ENCODE measurements at regions not wholly inside any gene's neighbourhood (a gene's known extent, or its start where the extent isn't known, plus 50 kb on each side); places are given as distances from the start of the nearest gene placed in this dataset.

- Histone ChIP-seq H2BK20ac (ENCODE audit: low read depth, low read length, poor library complexity, severe bottlenecking) (no peak overlapping the region), H4K5ac (ENCODE audit: insufficient read length, low read depth, low read length) (no peak overlapping the region), H3K9ac (ENCODE audit: extremely low read depth, insufficient read length, low read length) (no peak overlapping the region), H3K14ac (ENCODE audit: insufficient read depth, low read length) (no peak overlapping the region), H4K8ac (replicated peaks; ENCODE audit: insufficient read length, low read depth, low read length) (no peak overlapping the region), H3K23me2 (ENCODE audit: insufficient read length, low read depth, low read length, poor library complexity, severe bottlenecking) (no peaks in the 10 kb centered on the region), H3K27ac (ENCODE audit: insufficient read length, low read depth, low read length) (no peak overlapping the region), H3K4ac (ENCODE audit: low read depth, low read length) (no peak overlapping the region), H3K4me2 (ENCODE audit: insufficient read depth, insufficient read length, low read length) (no peak overlapping the region), H3K79me2 (ENCODE audit: insufficient read depth, low read length) (no peaks in the 10 kb centered on the region), H3K4me1 (ENCODE audit: insufficient read depth, low read length) (peaks cover 4% of the 10 kb centered on the region; the same call in 1 of the 2 replicates), H4K91ac (ENCODE audit: insufficient read length, low read depth, low read length) (no peak overlapping the region), H3T11ph (ENCODE audit: low read length) (no peak overlapping the region), H3K18ac (ENCODE audit: insufficient read length, low read depth, low read length) (no peak overlapping the region), H2AK5ac (ENCODE audit: insufficient read length, low read length) (no peak overlapping the region), H3K56ac (ENCODE audit: insufficient read length, low read depth, low read length) (no peak overlapping the region), H2BK120ac (ENCODE audit: low read depth, low read length, poor library complexity, severe bottlenecking) (no peak overlapping the region), H3K79me1 (ENCODE audit: insufficient read depth, low read depth, low read length, poor library complexity, severe bottlenecking) (no peaks in the 10 kb centered on the region), H2AFZ (ENCODE audit: low read length) (no peak overlapping the region), H2BK5ac (ENCODE audit: insufficient read length, low read length) (no peak overlapping the region), H4K20me1 (ENCODE audit: control insufficient read depth, insufficient read depth, insufficient read length) (no peaks in the 10 kb centered on the region), H2BK12ac (ENCODE audit: insufficient read length, low read depth, low read length) (no peak overlapping the region), H3K27me3 (ENCODE audit: insufficient read depth, low read length) (no peaks in the 10 kb centered on the region), H3K9me3 (ENCODE audit: control insufficient read depth, low read depth, low read length) (no peaks in the 10 kb centered on the region), H2BK15ac (ENCODE audit: low read depth, low read length) (no peak overlapping the region), H3K23ac (ENCODE audit: insufficient read length, low read depth, low read length) (no peak overlapping the region)
- WGBS (ENCODE audit: extremely low coverage, insufficient read length, low lambda C conversion rate), result no CpG with 5 or more reads among the region's 5 CpGs
- DNase-seq, result no peak
- Mint-ChIP-seq H3K4me1 (peaks cover 8 to 9% of the 10 kb centered on the region in 2 experiments), H3K4me3 (no peak overlapping the region), H3K9me3 (no peaks in the 10 kb centered on the region; a peak in 1 of 5 replicates), H3K36me3 (ENCODE audit: insufficient read depth in 1 of 3, low read depth in 3 of 3) (no peaks in the 10 kb centered on the region), H3K27ac (no peak overlapping the region), H3K27me3 (ENCODE audit: low read depth) (no peaks in the 10 kb centered on the region)
- TF ChIP-seq CTCF (conservative IDR thresholded peaks at IDR 0.05), result no peak
These were observed 294.8 kb upstream of the KLF6 start for GRCh38 chr10:4079803-4080202.
